GM21786 (cell line): ENCODE measurements at regions not wholly inside any gene's neighbourhood (a gene's known extent, or its start where the extent isn't known, plus 50 kb on each side); places are given as distances from the start of the nearest gene placed in this dataset.
A peak's percentile ranks its signal among the peaks of the same experiment; 100 is the strongest.

Experiments
- ATAC-seq: cut with Tn5 transposase; IDR thresholded peaks from one replicate; pipeline ENCODE4 v1.9.1; 2021; ENCODE audit not compliant: unreplicated experiment

DNA sequence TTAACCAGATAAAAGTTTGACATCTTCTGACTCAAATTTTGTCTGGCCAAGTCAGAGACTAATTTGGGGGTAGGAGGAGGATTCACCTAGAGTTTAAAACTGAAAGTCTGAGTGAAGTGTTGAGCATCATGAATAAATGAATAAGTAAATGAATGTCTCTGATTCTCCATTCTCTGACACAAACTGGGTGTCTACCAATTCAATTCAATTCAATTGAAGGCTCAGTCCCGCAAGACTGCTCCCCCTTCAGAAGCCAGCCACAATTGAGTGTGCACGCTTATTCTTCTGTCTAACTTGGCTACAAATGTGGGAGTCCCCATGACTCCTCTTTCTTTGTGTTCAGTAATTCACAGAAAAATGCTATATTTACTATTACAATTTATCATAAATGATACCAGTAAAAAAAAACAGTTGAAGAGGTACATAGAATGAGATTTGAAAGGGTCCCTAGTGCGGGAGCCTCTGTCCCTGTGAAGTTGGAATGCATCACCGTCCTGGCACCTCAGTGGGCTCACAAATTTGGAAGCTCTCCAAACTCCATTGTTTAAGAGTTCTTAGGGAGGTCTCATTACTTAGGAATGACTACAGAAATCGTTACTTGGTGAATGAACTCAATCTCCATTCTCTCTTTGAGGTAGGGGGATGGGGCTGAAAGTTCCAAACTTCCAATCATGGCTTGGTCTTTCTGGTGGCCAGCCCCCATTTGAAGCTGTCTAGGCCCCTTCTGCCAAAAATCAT, 243.7 kb upstream of the PHYHIPL start:
- ATAC-seq, result no peak

DNA sequence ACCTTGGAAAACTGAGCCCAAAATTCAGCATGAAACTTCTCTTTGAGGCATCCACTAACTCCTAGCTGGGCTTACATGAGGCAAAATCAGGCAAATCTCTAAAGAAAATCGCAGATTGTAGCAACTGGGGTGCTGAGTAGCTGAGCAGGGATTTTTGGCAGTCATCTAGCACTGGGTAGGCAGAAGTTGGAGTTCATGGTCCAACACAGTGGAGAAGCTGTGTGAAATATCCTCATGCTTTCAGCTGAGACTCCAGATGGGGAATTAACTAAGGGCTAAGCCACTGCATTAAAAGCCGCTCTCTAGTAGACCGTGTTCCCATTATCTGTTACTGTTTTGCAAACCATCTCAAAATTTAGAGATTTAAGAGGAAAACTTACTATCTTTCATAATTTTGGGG, 240.1 kb upstream of the PHYHIPL start:
- ATAC-seq, result no peak

DNA sequence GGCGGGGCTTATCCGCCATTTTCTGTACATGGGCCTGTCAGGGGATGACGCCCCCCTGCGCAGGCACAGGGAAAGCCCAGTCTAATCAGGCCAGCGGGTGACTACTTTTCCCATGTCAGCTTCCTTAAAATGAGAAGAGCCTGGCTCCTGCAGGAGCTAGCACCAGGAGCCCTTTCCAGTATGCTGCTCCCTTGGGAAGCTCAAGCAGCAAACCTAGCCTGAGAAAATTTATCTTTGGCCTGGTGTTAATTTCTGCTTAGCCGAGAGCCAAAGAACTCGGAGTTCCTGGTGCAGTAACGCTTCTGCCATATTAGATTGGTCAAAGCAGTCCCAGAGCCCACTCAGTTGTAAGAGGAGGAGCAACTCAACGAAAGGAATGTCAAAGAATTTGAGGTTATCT, 239.0 kb upstream of the PHYHIPL start:
- ATAC-seq, result no peak

- ATAC-seq, result no peak
These were observed 233.7 kb upstream of the PHYHIPL start for GRCh38 chr10:58942724-58943123.

DNA sequence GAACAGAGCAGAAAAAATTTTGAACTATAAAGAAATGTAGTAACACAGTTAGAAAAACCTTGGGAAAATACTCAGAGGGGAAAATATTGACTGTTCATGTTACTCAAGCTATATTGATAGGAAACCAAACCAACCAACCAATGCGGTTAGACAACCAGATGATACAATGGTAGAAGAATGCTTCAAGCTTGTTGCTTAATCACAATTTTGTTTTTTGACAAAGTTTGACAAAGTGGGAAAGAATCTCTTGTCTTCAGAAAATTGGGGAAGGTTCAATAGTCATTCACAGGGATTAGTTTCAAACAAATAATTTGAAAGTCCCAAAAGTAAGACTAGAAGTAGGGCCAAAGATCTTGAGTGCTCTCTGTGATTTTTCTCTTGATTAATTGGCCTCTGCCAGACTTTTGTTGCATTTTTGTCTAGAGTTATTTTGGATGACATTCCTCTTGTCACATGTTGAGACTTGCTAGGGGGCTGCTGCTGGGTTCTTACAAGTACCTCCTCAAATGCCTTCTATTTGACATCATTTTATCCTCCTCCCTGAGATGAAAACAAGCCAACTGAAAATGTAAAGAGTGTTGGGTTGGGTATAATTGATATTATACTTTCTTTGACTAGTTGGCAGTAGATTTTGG, 233.1 kb upstream of the PHYHIPL start:
- no peak for ATAC-seq

GRCh38 chr10:58943960-58944359, 232.5 kb upstream of the PHYHIPL start:
- no peak for ATAC-seq

DNA sequence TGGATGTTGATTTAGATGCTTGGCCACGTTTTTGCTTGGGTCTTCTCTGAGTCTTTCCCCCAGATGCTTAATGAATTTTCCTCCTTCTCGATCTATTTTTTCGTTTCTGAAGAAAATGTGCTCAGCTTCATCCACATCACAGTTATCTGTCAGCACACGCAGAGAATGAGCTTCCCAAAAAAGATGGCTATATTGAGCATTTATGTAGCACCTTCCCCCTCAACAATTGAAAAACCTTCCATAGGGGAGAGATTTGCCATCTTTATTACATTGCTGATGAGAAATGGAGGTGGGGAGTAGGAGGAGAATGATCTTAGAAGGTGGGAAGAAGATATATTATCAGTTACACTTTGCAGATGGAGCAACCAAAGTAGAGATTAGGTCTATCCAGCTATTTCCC, 228.1 kb upstream of the PHYHIPL start:
- ATAC-seq, result no peak

DNA sequence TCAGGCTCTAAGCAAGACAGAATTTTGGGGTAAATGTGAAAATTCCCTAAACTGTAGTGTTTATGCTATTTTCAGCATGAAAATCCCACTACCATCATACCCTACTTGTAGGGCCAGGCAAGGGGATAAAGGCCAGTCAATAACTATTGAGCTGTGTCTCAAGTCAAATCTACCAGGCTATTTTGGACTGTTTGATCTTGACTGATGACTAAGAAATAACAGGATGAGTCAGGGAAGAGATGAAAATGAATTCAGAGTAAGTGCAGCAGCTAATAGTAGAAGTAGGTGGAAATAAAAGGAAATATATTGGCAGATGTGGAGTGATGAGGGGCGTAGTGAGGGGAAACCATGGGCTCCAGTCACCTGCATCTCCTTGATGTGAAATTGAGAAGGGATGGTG, 225.8 kb upstream of the PHYHIPL start:
- no peak for ATAC-seq

DNA sequence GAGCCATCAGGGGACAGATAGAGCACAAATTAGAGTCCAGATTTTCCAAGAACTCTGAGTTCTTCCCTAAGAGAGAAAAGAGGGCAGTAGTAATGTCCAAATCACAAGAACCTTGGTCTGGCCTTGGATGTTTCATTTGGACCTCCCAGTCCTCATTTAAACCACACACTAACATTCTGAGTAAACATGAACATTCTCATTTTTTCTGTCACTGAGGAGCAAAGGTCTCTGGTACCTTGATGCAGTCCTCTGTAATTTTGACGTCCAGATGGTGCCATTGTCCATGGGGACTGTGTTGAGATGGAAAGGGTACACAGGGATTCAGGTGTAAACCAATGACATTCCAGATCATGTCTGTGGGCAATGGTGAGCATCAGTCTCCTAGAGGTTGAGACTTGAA, 225.4 kb upstream of the PHYHIPL start:
- ATAC-seq, result no peak

- no peak for ATAC-seq
These were observed 224.7 kb upstream of the PHYHIPL start for GRCh38 chr10:58951746-58952145.

DNA sequence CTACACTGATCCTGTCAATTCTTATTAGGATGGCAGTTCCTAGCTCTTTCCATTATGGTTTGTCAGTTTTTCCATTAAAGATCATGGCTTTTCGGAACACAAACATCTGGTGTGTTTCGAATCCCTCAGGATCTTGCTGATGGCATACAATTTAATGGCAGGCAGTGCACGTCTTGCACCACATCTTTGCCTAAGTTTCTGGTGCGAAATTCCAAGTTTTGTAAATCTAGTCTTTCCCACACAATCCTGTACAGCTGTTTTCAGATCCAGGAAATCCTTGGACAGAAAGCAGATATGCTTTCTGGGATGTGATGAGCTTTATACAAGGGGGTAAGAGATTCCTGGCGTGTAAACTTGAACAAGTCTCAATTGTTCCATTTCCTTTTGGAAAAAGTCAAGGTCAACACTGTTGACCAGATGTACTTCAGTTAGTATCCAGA, 224.3 kb upstream of the PHYHIPL start:
- ATAC-seq, result no peak

- ATAC-seq, result peak; percentile 74
These were observed 223.5 kb upstream of the PHYHIPL start for GRCh38 chr10:58952747-58953466.

GRCh38 chr10:58954178-58954577, 222.3 kb upstream of the PHYHIPL start:
- ATAC-seq, result no peak

DNA sequence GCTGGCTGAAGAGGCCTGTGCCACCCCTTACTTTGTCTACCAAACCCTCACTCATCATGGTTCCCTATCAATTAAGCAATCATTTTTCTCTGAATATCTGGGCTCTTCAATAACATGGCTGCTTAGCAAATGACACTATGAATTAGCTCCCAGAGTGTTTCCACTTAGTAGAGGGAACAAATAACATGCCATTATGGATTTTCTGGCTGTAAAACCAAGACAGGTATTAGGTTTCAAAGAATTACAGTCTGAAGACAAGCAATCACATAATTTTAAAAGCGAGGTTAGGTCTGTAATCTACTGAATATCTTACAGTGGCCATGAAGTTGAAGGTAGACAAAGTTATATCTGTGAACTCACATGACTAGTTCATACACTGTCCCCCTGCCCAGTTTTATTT, 220.8 kb upstream of the PHYHIPL start:
- no peak for ATAC-seq

- ATAC-seq, result no peak
These were observed 219.5 kb upstream of the PHYHIPL start for GRCh38 chr10:58956926-58957325.

- ATAC-seq, result no peak
These were observed 218.9 kb upstream of the PHYHIPL start for GRCh38 chr10:58957517-58957916.

DNA sequence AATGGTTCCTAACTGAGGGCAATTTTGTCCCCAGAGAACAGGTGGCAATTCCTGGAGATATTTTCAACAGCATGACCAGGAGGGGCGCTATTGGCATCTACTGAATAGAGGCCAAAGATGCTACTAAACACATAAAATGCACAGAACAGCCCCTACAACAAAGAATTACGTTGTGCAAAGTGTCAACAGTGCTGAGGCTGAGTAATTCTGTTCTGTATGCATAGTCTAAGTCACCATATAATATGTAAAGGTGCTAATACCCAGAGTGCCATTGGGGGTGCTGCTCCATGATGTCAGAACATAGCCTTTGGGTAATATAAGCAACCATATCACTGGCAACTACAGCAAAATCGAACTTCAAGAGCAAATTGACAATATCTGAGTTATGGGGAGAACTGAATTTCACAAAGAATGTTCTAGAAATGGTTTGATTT, 213.3 kb upstream of the PHYHIPL start:
- no peak for ATAC-seq

- ATAC-seq, result no peak
These were observed 212.7 kb upstream of the PHYHIPL start for GRCh38 chr10:58963723-58964124.

DNA sequence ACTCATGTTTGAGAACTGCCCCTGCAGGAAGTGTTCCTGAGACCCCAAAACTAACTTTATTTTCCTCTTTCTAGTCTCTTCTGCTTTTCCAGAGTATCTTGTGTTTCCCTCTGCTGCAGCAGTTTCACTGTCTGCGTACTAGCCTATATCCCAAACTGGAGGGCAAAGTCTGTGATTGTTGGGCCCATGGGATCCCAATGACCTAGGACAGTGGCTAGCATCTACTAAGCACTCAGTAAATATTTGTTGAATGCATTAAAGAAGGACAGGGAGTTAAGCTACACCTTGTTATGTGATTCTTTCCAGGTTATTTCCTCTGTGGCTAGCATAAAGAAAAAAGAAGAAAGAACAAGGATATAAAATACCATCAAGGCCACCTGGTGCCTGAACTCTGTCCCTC, 210.6 kb upstream of the PHYHIPL start:
- ATAC-seq, result no peak

- peak; percentile 61 for ATAC-seq
These were observed 208.7 kb upstream of the PHYHIPL start for GRCh38 chr10:58967551-58968388.

DNA sequence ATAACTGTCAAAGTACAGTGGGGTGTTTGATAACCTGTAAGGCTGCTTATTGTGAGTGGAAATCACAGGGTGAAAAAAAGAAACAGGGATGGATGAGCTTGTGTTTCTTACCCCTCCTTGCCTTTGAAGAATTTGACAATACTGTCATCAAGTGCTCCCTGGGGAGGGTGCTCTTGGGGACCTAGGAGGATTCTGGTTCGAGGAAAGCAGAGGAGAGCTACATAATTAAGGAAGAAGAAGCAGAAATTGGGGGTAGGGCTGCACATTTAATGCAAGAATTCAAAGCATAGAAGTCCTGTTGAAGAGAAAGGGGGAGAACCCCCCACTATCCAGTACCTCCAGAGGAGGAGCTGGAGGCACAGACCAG, 208.1 kb upstream of the PHYHIPL start:
- no peak for ATAC-seq
